ENCODE measurements at regions not wholly inside any gene's neighbourhood (a gene's known extent, or its start where the extent isn't known, plus 50 kb on each side); places are given as distances from the start of the nearest gene placed in this dataset.

GRCh38 chr13:99055735-99056134 lies 77.9 kb upstream of the DOCK9 start:
- no peak for DNase-seq

GRCh38 chr13:99056381-99057014 lies 78.6 kb upstream of the DOCK9 start:
- DNase-seq = no peak

GRCh38 chr13:99057310-99057975 lies 79.6 kb upstream of the DOCK9 start:
- DNase-seq = no peak

- DNase-seq = no peak
Observed at GRCh38 chr13:99058527-99059495, 80.9 kb upstream of the DOCK9 start.

GRCh38 chr13:99059498-99060075 lies 81.7 kb upstream of the DOCK9 start:
- DNase-seq = no peak

- no peak for DNase-seq
Observed at GRCh38 chr13:99061411-99061810, 83.5 kb upstream of the DOCK9 start.

- DNase-seq = no peak
Observed at GRCh38 chr13:99062593-99062992, 84.7 kb upstream of the DOCK9 start.

- no peak for DNase-seq
Observed at GRCh38 chr13:99063178-99063577, 85.3 kb upstream of the DOCK9 start.

GRCh38 chr13:99063952-99064351 lies 86.1 kb upstream of the DOCK9 start:
- no peak for DNase-seq

- no peak for DNase-seq
Observed at GRCh38 chr13:99064624-99065234, 86.9 kb upstream of the DOCK9 start.

- no peak for DNase-seq
Observed at GRCh38 chr13:99065235-99066015, 87.6 kb upstream of the DOCK9 start.

GRCh38 chr13:99066219-99066618 lies 88.4 kb upstream of the DOCK9 start:
- no peak for DNase-seq

- DNase-seq = no peak
Observed at GRCh38 chr13:99067159-99067985, 89.5 kb upstream of the DOCK9 start.

GRCh38 chr13:99071211-99071610 lies 93.3 kb upstream of the DOCK9 start:
- DNase-seq = no peak

- no peak for DNase-seq
Observed at GRCh38 chr13:99071666-99072065, 93.8 kb upstream of the DOCK9 start.

GRCh38 chr13:99072356-99072755 lies 94.5 kb upstream of the DOCK9 start:
- no peak for DNase-seq

GRCh38 chr13:99072941-99073340 lies 95.1 kb upstream of the DOCK9 start:
- DNase-seq = no peak

- no peak for DNase-seq
Observed at GRCh38 chr13:99074693-99075092, 96.8 kb upstream of the DOCK9 start.

GRCh38 chr13:99075268-99076191 lies 97.7 kb upstream of the DOCK9 start:
- no peak for DNase-seq

Data from NCI-H2107 (cell line).